HepG2 (cell line): ENCODE measurements at regions not wholly inside any gene's neighbourhood (a gene's known extent, or its start where the extent isn't known, plus 50 kb on each side); places are given as distances from the start of the nearest gene placed in this dataset.

Experiments
- ATAC-seq: fragments of 200-7000 bp; cut with Tn5 transposase; 3 replicates; pipeline ENCODE4 v1.9.1; 2020; ENCODE audit warnings: mild to moderate bottlenecking, moderate library complexity
- BruUV-seq: library from RNA; stranded (reverse); fragments of 400-500 nt; replicated peaks from 2 replicates; lab custom pipeline; 2021; lab: Mats Ljungman, UMichigan
- CTCF ChIA-PET: fragments of 300-600 bp; formaldehyde crosslinking; extraction: SDS; loops from one replicate; lab custom pipeline; 2021; ENCODE audit warnings: low total read pairs, inconsistent platforms, low intra/inter-chr PET ratio; lab: Yijun Ruan, JAX
- POLR2A ChIA-PET: fragments of 350-600 bp; sonication (Branson Sonifier 250); formaldehyde crosslinking; loops from one replicate; lab custom pipeline; 2020; ENCODE audit warnings: antibody characterized with exemption, inconsistent platforms; lab: Yijun Ruan, JAX
- DNase-seq: peaks from one replicate; pipeline ENCODE4 v3.0.0-alpha.2; 2015; ENCODE audit warnings: low spot score
- FAIRE-seq: peaks from 3 replicates; lab custom pipeline; 2011; peaks lifted over from hg19 to GRCh38; lab: Jason Lieb, UNC
- H2AFZ ChIP-seq: one replicate; pipeline ENCODE4 v1.6.1; 2011; ENCODE audit warnings: low read length, inconsistent platforms
- H3K27ac ChIP-seq: fragments of 300-600 bp; 3 replicates; pipeline ENCODE4 v1.8.0; 2011; ENCODE audit warnings: mixed run types, mild to moderate bottlenecking, mixed read lengths, low read length, inconsistent platforms; ENCODE audit not compliant: insufficient read depth; ENCODE audit errors: extremely low read length
- H3K27me3 ChIP-seq, 2 experiments: fragments of 200-600 bp in 1 of 2; 2 replicates in 1 of 2; 3 replicates in 1 of 2; pipeline versions ENCODE4 v1.6.0 to v1.8.0; 2011; ENCODE audit warnings: low read length in 2 of 2, mild to moderate bottlenecking in 2 of 2, moderate library complexity in 2 of 2, inconsistent platforms in 1 of 2; ENCODE audit not compliant: insufficient read depth in 2 of 2, control insufficient read depth in 1 of 2
- H3K36me3 ChIP-seq, 2 experiments: fragments of 200-600 bp in 1 of 2; replicated peaks in 1 of 2; 2 replicates in 1 of 2; 3 replicates in 1 of 2; pipeline versions ENCODE4 v1.5.1 to v1.8.0; 2011; ENCODE audit warnings: low read length in 2 of 2, inconsistent platforms in 1 of 2; ENCODE audit not compliant: insufficient read depth in 2 of 2, control insufficient read depth in 1 of 2
- H3K4me1 ChIP-seq: 2 replicates; pipeline ENCODE4 v1.5.1; 2012; ENCODE audit warnings: low read length, inconsistent platforms; ENCODE audit not compliant: insufficient read depth
- H3K4me2 ChIP-seq: 2 replicates; pipeline ENCODE4 v1.6.0; 2011; ENCODE audit warnings: low read depth, low read length, inconsistent platforms
- H3K4me3 ChIP-seq, 3 experiments: fragments of 200-600 bp in 1 of 3; sonication (generic), shearing (Covaris generic) in 1 of 3; replicated peaks in 1 of 3; 2 replicates each; pipeline ENCODE4 v1.5.1; 2011 to 2016; ENCODE audit warnings: low read length in 3 of 3, inconsistent platforms in 2 of 3, low read depth in 2 of 3, mild to moderate bottlenecking in 2 of 3, control low read depth in 1 of 3, mixed read lengths in 1 of 3; ENCODE audit not compliant: insufficient read depth in 1 of 3
- H3K79me2 ChIP-seq: one replicate; pipeline ENCODE4 v1.6.1; 2011; ENCODE audit warnings: low read length, inconsistent platforms; ENCODE audit not compliant: insufficient read depth
- H3K9ac ChIP-seq: 2 replicates; pipeline ENCODE4 v1.6.0; 2011; ENCODE audit warnings: mild to moderate bottlenecking, low read depth, low read length, inconsistent platforms; ENCODE audit not compliant: insufficient read depth
- H3K9me3 ChIP-seq: 2 replicates; pipeline ENCODE4 v1.5.1; 2012; ENCODE audit warnings: mild to moderate bottlenecking, low read length
- H4K20me1 ChIP-seq: 2 replicates; pipeline ENCODE4 v1.6.0; 2011; ENCODE audit warnings: inconsistent platforms, mild to moderate bottlenecking, low read length, moderate library complexity; ENCODE audit not compliant: insufficient read depth
- ELF3 ChIP-seq: IDR thresholded peaks from 2 replicates; pipeline ENCODE4 v1.6.1; 2016; ENCODE audit warnings: missing genetic modification reagents, missing compliant biosample characterization
- HOXA9 ChIP-seq: sonication (generic); formaldehyde crosslinking; IDR thresholded peaks from 2 replicates; pipeline ENCODE4 v1.8.1; 2022; ENCODE audit warnings: missing genetic modification reagents, mild to moderate bottlenecking, moderate library complexity, borderline replicate concordance
- JUNB ChIP-seq: sonication (generic); formaldehyde crosslinking; IDR thresholded peaks from 2 replicates; pipeline ENCODE4 v1.8.0; 2022; ENCODE audit warnings: missing genetic modification reagents, mild to moderate bottlenecking, borderline replicate concordance
- NR2C2 ChIP-seq: sonication (generic); formaldehyde crosslinking; IDR thresholded peaks from 2 replicates; pipeline ENCODE4 v1.4.0; 2020; ENCODE audit warnings: missing genetic modification reagents, mild to moderate bottlenecking, moderate library complexity, borderline replicate concordance
- ONECUT2 ChIP-seq: sonication (generic); formaldehyde crosslinking; IDR thresholded peaks from 2 replicates; pipeline ENCODE4 v1.4.0; 2020; ENCODE audit warnings: missing genetic modification reagents
- SMAD3 ChIP-seq: sonication (generic); formaldehyde crosslinking; IDR thresholded peaks from 2 replicates; pipeline ENCODE4 v1.4.0; 2020; ENCODE audit warnings: missing genetic modification reagents
- TFDP2 ChIP-seq: sonication (generic); formaldehyde crosslinking; IDR thresholded peaks from 2 replicates; pipeline ENCODE4 v1.4.0; 2020; ENCODE audit warnings: missing genetic modification reagents
- ZNF335 ChIP-seq: sonication (generic); formaldehyde crosslinking; IDR thresholded peaks from 2 replicates; pipeline ENCODE4 v1.4.0; 2020; ENCODE audit warnings: missing genetic modification reagents
- ZNF441 ChIP-seq: sonication (generic); formaldehyde crosslinking; IDR thresholded peaks from 2 replicates; pipeline ENCODE4 v1.7.0; 2021; ENCODE audit warnings: missing genetic modification reagents, borderline replicate concordance
- WGBS: methylation state at CpG from one replicate; pipeline ENCODE4 v1.1.6; 2017; ENCODE audit warnings: low lambda C conversion rate; 5-methylcytosine and 5-hydroxymethylcytosine counted together
- in situ Hi-C: cut with HindIII; loops from 2 replicates; pipeline ENCODE4 v1.10.0; 2017; ENCODE audit warnings: low pct_unique_long_range_greater_than_20kb; ENCODE audit not compliant: extremely low pct_ligation_motif_present
- intact Hi-C: fragments of 100-400 bp; cut with micrococcal nuclease; formaldehyde crosslinking; loops from one replicate; pipeline ENCODE4 v1.10.0; 2022; ENCODE audit not compliant: unreplicated experiment
- TF ChIP-seq, protein P1 (sequence below): IDR thresholded peaks from 2 replicates; pipeline ENCODE4 v1.6.1; 2016

DNA sequence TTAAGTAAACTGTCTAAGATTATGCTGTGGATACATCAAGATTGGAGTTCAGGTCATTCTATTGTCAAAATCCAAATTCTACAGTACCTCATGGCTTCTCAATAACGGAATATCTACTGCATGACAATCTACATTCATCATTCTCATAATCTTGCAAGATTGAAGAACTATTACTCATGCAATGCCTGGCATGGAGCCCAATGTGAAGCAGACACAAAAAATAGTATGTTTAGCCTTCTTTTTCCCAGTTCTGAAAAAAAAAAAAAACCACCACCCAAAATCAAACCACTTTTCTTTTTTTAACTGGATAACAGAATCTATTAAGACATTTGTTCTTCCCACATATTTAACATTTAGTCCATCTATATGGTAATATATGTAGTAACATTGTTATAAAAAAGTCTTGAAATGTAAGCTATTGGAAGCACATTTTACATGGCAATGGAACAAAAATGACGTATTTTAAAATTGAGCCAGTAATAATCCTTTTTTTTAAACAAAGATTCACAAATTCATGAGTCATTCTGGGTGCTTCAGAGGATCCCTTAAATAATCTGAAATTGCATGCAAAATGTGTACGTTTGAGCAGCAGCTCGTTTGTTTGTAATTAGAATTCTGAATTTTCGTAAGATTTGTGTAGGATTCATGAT, 232.2 kb upstream of the FMR1 start:
- H3K4me1 ChIP-seq = no peaks in the 10 kb centered on the region
- H3K79me2 ChIP-seq = no peaks in the 10 kb centered on the region
- ChIA-PET CTCF (no interaction called here), POLR2A (no interaction called here)
- FAIRE-seq = no peak
- H3K27ac ChIP-seq = no peak overlapping the region
- no peak overlapping the region for H3K4me3 ChIP-seq
- no peak for ATAC-seq
- H4K20me1 ChIP-seq = no peaks in the 10 kb centered on the region
- no peak overlapping the region for H3K4me2 ChIP-seq
- no peaks in the 10 kb centered on the region for H3K36me3 ChIP-seq
- in situ Hi-C loops (no loop called here), intact Hi-C loops (no loop called here)
- BruUV-seq = no TSS peak
- TF ChIP-seq ONECUT2 = no peak
- no peak for TF ChIP-seq JUNB (CRISPR knock-in tag)
- no peak for TF ChIP-seq SMAD3 (CRISPR knock-in tag)
- TF ChIP-seq, protein P1, sequence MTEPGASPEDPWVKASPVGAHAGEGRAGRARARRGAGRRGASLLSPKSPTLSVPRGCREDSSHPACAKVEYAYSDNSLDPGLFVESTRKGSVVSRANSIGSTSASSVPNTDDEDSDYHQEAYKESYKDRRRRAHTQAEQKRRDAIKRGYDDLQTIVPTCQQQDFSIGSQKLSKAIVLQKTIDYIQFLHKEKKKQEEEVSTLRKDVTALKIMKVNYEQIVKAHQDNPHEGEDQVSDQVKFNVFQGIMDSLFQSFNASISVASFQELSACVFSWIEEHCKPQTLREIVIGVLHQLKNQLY (CRISPR knock-in tag) = no peak
- TF ChIP-seq NR2C2 (CRISPR knock-in tag) = no peak
- TF ChIP-seq TFDP2 (CRISPR knock-in tag) = no peak
- TF ChIP-seq HOXA9 (CRISPR knock-in tag) = no peak
- TF ChIP-seq ZNF441 (CRISPR knock-in tag) = no peak
- no peak for TF ChIP-seq ELF3 (CRISPR knock-in tag)
- TF ChIP-seq ZNF335 (CRISPR knock-in tag) = no peak
- H3K9me3 ChIP-seq = no peaks in the 10 kb centered on the region
- no peak overlapping the region for H2AFZ ChIP-seq
- H3K27me3 ChIP-seq = no peaks in the 10 kb centered on the region
- WGBS = under 1% methylated on average over 5 of the region's 5 CpGs
- H3K9ac ChIP-seq = no peak overlapping the region
- DNase-seq = no peak
